Endothelial cell (in vitro differentiated cells): ENCODE measurements at regions not wholly inside any gene's neighbourhood (a gene's known extent, or its start where the extent isn't known, plus 50 kb on each side); places are given as distances from the start of the nearest gene placed in this dataset.

Source experiments
- DNase-seq: peaks from one replicate; pipeline ENCODE4 v3.0.0; 2021; ENCODE audit warnings: low spot score
- H3K27ac Mint-ChIP-seq: one replicate; pipeline ENCODE4 v1.8.0; 2021; ENCODE audit warnings: mixed read lengths, inconsistent platforms; ENCODE audit not compliant: unreplicated experiment
- H3K27me3 Mint-ChIP-seq: one replicate; pipeline ENCODE4 v1.8.0; 2021; ENCODE audit warnings: mild to moderate bottlenecking, moderate library complexity, mixed read lengths, inconsistent platforms; ENCODE audit not compliant: unreplicated experiment
- H3K36me3 Mint-ChIP-seq: one replicate; pipeline ENCODE4 v1.8.0; 2021; ENCODE audit warnings: mild to moderate bottlenecking, low read depth, mixed read lengths, inconsistent platforms; ENCODE audit not compliant: unreplicated experiment
- H3K4me1 Mint-ChIP-seq: one replicate; pipeline ENCODE4 v1.8.0; 2021; ENCODE audit warnings: mild to moderate bottlenecking, mixed read lengths, inconsistent platforms; ENCODE audit not compliant: unreplicated experiment
- H3K4me3 Mint-ChIP-seq: one replicate; pipeline ENCODE4 v1.8.0; 2021; ENCODE audit warnings: mild to moderate bottlenecking, mixed read lengths, inconsistent platforms; ENCODE audit not compliant: unreplicated experiment
- H3K9me3 Mint-ChIP-seq: one replicate; pipeline ENCODE4 v1.8.0; 2021; ENCODE audit warnings: mixed read lengths, inconsistent platforms; ENCODE audit not compliant: unreplicated experiment
- CTCF ChIP-seq: fragments of 200-600 bp; sonication (generic); IDR thresholded peaks from one replicate; pipeline ENCODE4 v1.5.0; 2021; ENCODE audit warnings: antibody characterized with exemption; ENCODE audit not compliant: unreplicated experiment

GRCh38 chr4:152162331-152162697, 373.6 kb downstream of the FBXW7 start:
- no peak for DNase-seq
- Mint-ChIP-seq H3K36me3 (no peaks in the 10 kb centered on the region), H3K27ac (no peak overlapping the region), H3K4me3 (no peak overlapping the region), H3K4me1 (no peaks in the 10 kb centered on the region), H3K9me3 (no peaks in the 10 kb centered on the region), H3K27me3 (peaks cover 2% of the 10 kb centered on the region)
- TF ChIP-seq CTCF: no peak

GRCh38 chr4:152161676-152162330, 374.1 kb downstream of the FBXW7 start:
- Mint-ChIP-seq H3K27me3 (peaks cover 2% of the 10 kb centered on the region), H3K4me3 (no peak overlapping the region), H3K9me3 (no peaks in the 10 kb centered on the region), H3K27ac (no peak overlapping the region), H3K4me1 (no peaks in the 10 kb centered on the region), H3K36me3 (no peaks in the 10 kb centered on the region)
- no peak for TF ChIP-seq CTCF
- no peak for DNase-seq

- Mint-ChIP-seq H3K4me1 (no peaks in the 10 kb centered on the region), H3K4me3 (no peak overlapping the region), H3K9me3 (no peaks in the 10 kb centered on the region), H3K27me3 (peaks cover 2% of the 10 kb centered on the region), H3K27ac (no peak overlapping the region), H3K36me3 (no peaks in the 10 kb centered on the region)
- DNase-seq: no peak
- TF ChIP-seq CTCF: no peak
These were observed 375.6 kb downstream of the FBXW7 start for GRCh38 chr4:152160225-152160800.

GRCh38 chr4:152159773-152160172, 376.1 kb downstream of the FBXW7 start:
- Mint-ChIP-seq H3K36me3 (no peaks in the 10 kb centered on the region), H3K27ac (no peak overlapping the region), H3K4me1 (no peaks in the 10 kb centered on the region), H3K27me3 (peaks cover 2% of the 10 kb centered on the region), H3K9me3 (no peaks in the 10 kb centered on the region), H3K4me3 (no peak overlapping the region)
- no peak for DNase-seq
- no peak for TF ChIP-seq CTCF

GRCh38 chr4:152158225-152158624, 377.7 kb downstream of the FBXW7 start:
- no peaks in the 10 kb centered on the region for H3K36me3 Mint-ChIP-seq
- no peak overlapping the region for H3K27ac Mint-ChIP-seq
- H3K4me1 Mint-ChIP-seq: no peaks in the 10 kb centered on the region
- no peak for DNase-seq
- peaks cover 2% of the 10 kb centered on the region for H3K27me3 Mint-ChIP-seq
- H3K9me3 Mint-ChIP-seq: no peaks in the 10 kb centered on the region
- H3K4me3 Mint-ChIP-seq: no peak overlapping the region
- TF ChIP-seq CTCF: no peak
